H1 (cell line): ENCODE measurements at regions not wholly inside any gene's neighbourhood (a gene's known extent, or its start where the extent isn't known, plus 50 kb on each side); places are given as distances from the start of the nearest gene placed in this dataset.

Source experiments
- CTCF ChIA-PET: fragments of 300-600 bp; sonication (Branson Sonifier 250); formaldehyde crosslinking; loops from one replicate; lab custom pipeline; 2021; ENCODE audit not compliant: partially characterized antibody; lab: Charles Lee
- POLR2A ChIA-PET: fragments of 300-600 bp; sonication (Branson Sonifier 250); formaldehyde crosslinking; loops from one replicate; lab custom pipeline; 2021; ENCODE audit warnings: inconsistent platforms; ENCODE audit not compliant: partially characterized antibody; lab: Charles Lee
- DNase-seq, 2 experiments: peaks; one replicate each; pipeline versions ENCODE4 v3.0.0 to v3.0.0-alpha.2; 2010 to 2022; ENCODE audit warnings: low spot score in 2 of 2, low read depth in 1 of 2, mixed read lengths in 1 of 2
- FAIRE-seq: peaks from 2 replicates; lab custom pipeline; 2011; peaks lifted over from hg19 to GRCh38; lab: Jason Lieb, UNC
- H2AFZ ChIP-seq: 2 replicates; pipeline ENCODE4 v1.8.1; 2012; ENCODE audit warnings: low read length, inconsistent platforms
- H2AK5ac ChIP-seq: 2 replicates; pipeline ENCODE4 v1.6.1; 2013; ENCODE audit warnings: low read depth, low read length
- H2BK120ac ChIP-seq: replicated peaks from 2 replicates; pipeline ENCODE3; 2013; ENCODE audit warnings: low read depth, low read length, inconsistent platforms
- H2BK12ac ChIP-seq: 2 replicates; pipeline ENCODE4 v1.6.1; 2013; ENCODE audit warnings: low read depth, low read length
- H2BK15ac ChIP-seq: 2 replicates; pipeline ENCODE4 v1.6.1; 2013; ENCODE audit warnings: low read length
- H2BK20ac ChIP-seq: 2 replicates; pipeline ENCODE4 v1.6.1; 2013; ENCODE audit warnings: low read length
- H2BK5ac ChIP-seq: 2 replicates; pipeline ENCODE4 v1.6.1; 2013; ENCODE audit warnings: low read depth, low read length
- H3K14ac ChIP-seq: 2 replicates; pipeline ENCODE4 v1.6.1; 2013; ENCODE audit warnings: inconsistent platforms; ENCODE audit not compliant: insufficient read length
- H3K18ac ChIP-seq: 2 replicates; pipeline ENCODE4 v1.6.1; 2013; ENCODE audit warnings: low read length; ENCODE audit errors: extremely low read depth
- H3K23ac ChIP-seq: 2 replicates; pipeline ENCODE4 v1.6.1; 2013; ENCODE audit warnings: inconsistent platforms; ENCODE audit not compliant: insufficient read length
- H3K23me2 ChIP-seq: 2 replicates; pipeline ENCODE4 v1.6.1; 2013; ENCODE audit warnings: low read depth, low read length
- H3K27ac ChIP-seq: 2 replicates; pipeline ENCODE4 v1.6.1; 2011; ENCODE audit warnings: low read depth, low read length, inconsistent platforms
- H3K27me3 ChIP-seq, 4 experiments: replicated peaks in 1 of 4; 1 replicate in 1 of 4; 2 replicates in 3 of 4; pipeline versions ENCODE4 v1.6.1 to v1.8.1; 2011 to 2013; ENCODE audit warnings: low read length in 3 of 4, mild to moderate bottlenecking in 3 of 4, inconsistent platforms in 2 of 4, mixed read lengths in 2 of 4, moderate library complexity in 1 of 4; ENCODE audit not compliant: control insufficient read depth in 3 of 4, insufficient read depth in 3 of 4; ENCODE audit errors: extremely low read depth in 1 of 4
- H3K36me3 ChIP-seq, 4 experiments: 2 replicates each; pipeline versions ENCODE4 v1.6.1 to v1.8.1; 2011 to 2013; ENCODE audit warnings: mild to moderate bottlenecking in 4 of 4, low read length in 3 of 4, moderate library complexity in 2 of 4, control low read depth in 1 of 4, inconsistent platforms in 1 of 4; ENCODE audit not compliant: insufficient read depth in 4 of 4, control insufficient read depth in 2 of 4
- H3K4ac ChIP-seq: replicated peaks from 2 replicates; pipeline ENCODE3; 2013; ENCODE audit warnings: low read length, low read depth, mixed read lengths, inconsistent platforms; ENCODE audit not compliant: insufficient read length
- H3K4me1 ChIP-seq, 4 experiments: replicated peaks in 1 of 4; 1 replicate in 1 of 4; 2 replicates in 3 of 4; pipeline versions ENCODE4 v1.6.1 to v1.8.1; 2011 to 2013; ENCODE audit warnings: low read length in 3 of 4, inconsistent platforms in 2 of 4, mixed read lengths in 1 of 4; ENCODE audit not compliant: insufficient read depth in 4 of 4, control insufficient read depth in 3 of 4
- H3K4me2 ChIP-seq, 2 experiments: 2 replicates each; pipeline versions ENCODE4 v1.6.1 to v1.8.1; 2011 to 2013; ENCODE audit warnings: low read depth in 2 of 2, low read length in 2 of 2, control low read depth in 1 of 2, inconsistent platforms in 1 of 2, mild to moderate bottlenecking in 1 of 2; ENCODE audit not compliant: insufficient read depth in 1 of 2
- H3K4me3 ChIP-seq, 4 experiments: fragments of 200-600, 300-600 bp in 1 of 4; sonication (generic), shearing (Covaris generic), sonication (Bioruptor Twin) in 1 of 4; 2 replicates each; pipeline versions ENCODE4 v1.5.1 to v1.8.1; 2011 to 2016; ENCODE audit warnings: low read length in 4 of 4, low read depth in 3 of 4, control low read depth in 2 of 4, inconsistent platforms in 2 of 4, mild to moderate bottlenecking in 2 of 4, mixed read lengths in 1 of 4, moderate library complexity in 1 of 4; ENCODE audit not compliant: insufficient read depth in 2 of 4; ENCODE audit errors: extremely low read depth in 1 of 4
- H3K56ac ChIP-seq: replicated peaks from 2 replicates; pipeline ENCODE3; 2013; ENCODE audit warnings: low read depth, mild to moderate bottlenecking, mixed read lengths, low read length, inconsistent platforms; ENCODE audit not compliant: insufficient read length
- H3K79me1 ChIP-seq: 2 replicates; pipeline ENCODE4 v1.6.1; 2013; ENCODE audit warnings: low read depth, low read length, control low read depth
- H3K79me2 ChIP-seq, 2 experiments: 2 replicates each; pipeline versions ENCODE4 v1.6.1 to v1.8.1; 2012 to 2013; ENCODE audit warnings: low read length in 2 of 2, mild to moderate bottlenecking in 2 of 2, inconsistent platforms in 1 of 2; ENCODE audit not compliant: insufficient read depth in 2 of 2, control insufficient read depth in 1 of 2
- H3K9ac ChIP-seq, 4 experiments: replicated peaks in 1 of 4; 1 replicate in 1 of 4; 2 replicates in 3 of 4; pipeline versions ENCODE4 v1.6.1 to v1.8.1; 2011 to 2013; ENCODE audit warnings: low read depth in 3 of 4, low read length in 3 of 4, control low read depth in 2 of 4, mild to moderate bottlenecking in 2 of 4, moderate library complexity in 2 of 4, inconsistent platforms in 1 of 4; ENCODE audit errors: extremely low read depth in 1 of 4
- H3K9me3 ChIP-seq, 2 experiments: 2 replicates each; pipeline versions ENCODE4 v1.6.1 to v1.8.1; 2012 to 2013; ENCODE audit warnings: mild to moderate bottlenecking in 2 of 2, moderate library complexity in 2 of 2, control low read depth in 1 of 2, inconsistent platforms in 1 of 2, low read depth in 1 of 2, low read length in 1 of 2, mixed read lengths in 1 of 2; ENCODE audit not compliant: insufficient read depth in 2 of 2
- H4K20me1 ChIP-seq, 2 experiments: replicated peaks in 1 of 2; 2 replicates each; pipeline versions ENCODE3 to v1.8.1; 2011 to 2013; ENCODE audit warnings: inconsistent platforms in 2 of 2, low read length in 2 of 2, mild to moderate bottlenecking in 1 of 2; ENCODE audit not compliant: insufficient read depth in 2 of 2, control insufficient read depth in 1 of 2
- H4K5ac ChIP-seq: 2 replicates; pipeline ENCODE4 v1.6.1; 2013; ENCODE audit warnings: low read length, low read depth, mixed read lengths, inconsistent platforms; ENCODE audit not compliant: insufficient read length
- H4K8ac ChIP-seq: 2 replicates; pipeline ENCODE4 v1.8.0; 2013; ENCODE audit warnings: mild to moderate bottlenecking, moderate library complexity, low read length, inconsistent platforms; ENCODE audit not compliant: insufficient read depth; ENCODE audit errors: extremely low read depth
- H4K91ac ChIP-seq: replicated peaks from 2 replicates; pipeline ENCODE3; 2013; ENCODE audit warnings: low read length, mixed read lengths, inconsistent platforms; ENCODE audit not compliant: insufficient read length
- ATF3 ChIP-seq: IDR thresholded peaks from 2 replicates; pipeline ENCODE4 v1.6.1; 2011; ENCODE audit warnings: low read depth, mild to moderate bottlenecking, low read length; ENCODE audit not compliant: insufficient read depth
- RAD21 ChIP-seq, 2 experiments: IDR thresholded peaks in 1 of 2; conservative IDR thresholded peaks in 1 of 2; 2 replicates each; pipeline ENCODE4 v1.6.1; 2011; ENCODE audit warnings: low read depth in 2 of 2, low read length in 2 of 2, improper control_type of control experiment in 1 of 2, inconsistent platforms in 1 of 2, mild to moderate bottlenecking in 1 of 2, moderate library complexity in 1 of 2
- WGBS, 2 experiments: shearing (Covaris generic) in 1 of 2; methylation state at CpG; one replicate each; pipeline versions ENCODE4 v1.1.6 to v1.1.7; 2013 to 2015; ENCODE audit warnings: low lambda C conversion rate in 2 of 2, mixed read lengths in 2 of 2, inconsistent platforms in 1 of 2, low coverage in 1 of 2, missing lambda C conversion rate in 1 of 2; ENCODE audit not compliant: insufficient replicate concordance in 2 of 2, insufficient coverage in 1 of 2, insufficient read length in 1 of 2; ENCODE audit errors: extremely low coverage in 1 of 2, missing lambda C conversion rate in 1 of 2; 5-methylcytosine and 5-hydroxymethylcytosine counted together

GRCh38 chr10:30186371-30186875 lies 127.0 kb upstream of the JCAD start:
- no peak overlapping the region for H4K5ac ChIP-seq
- H3K9ac ChIP-seq = no peak overlapping the region
- POLR2A ChIA-PET = interaction anchor here (0.7 kb wide), 1 partner anchor 13 kb away, joined by 3 read pairs; no protein-coding TSS in a partner anchor
- peak; percentile 5 to 28; a peak in 1 of 4 replicates for TF ChIP-seq RAD21 (IDR thresholded peaks at IDR 0.05 in 1 of 2, conservative IDR thresholded peaks at IDR 0.05 in 1 of 2; ENCODE audit: low read depth in 2 of 2, low read length in 2 of 2)
- no peak for TF ChIP-seq ATF3
- TF ChIP-seq, all 59 proteins: peak for 1
- no peak overlapping the region for H3K4me3 ChIP-seq
- no peak overlapping the region for H2BK120ac ChIP-seq
- no peak overlapping the region for H3K23ac ChIP-seq
- H3K23me2 ChIP-seq = no peaks in the 10 kb centered on the region
- H3K4me1 ChIP-seq = no peaks in the 10 kb centered on the region
- peak overlapping the region; percentile 83; the same call in 1 of the 2 replicates for H2AFZ ChIP-seq
- 86% methylated on average over 10 of the region's 10 CpGs; no CpG with 5 or more reads in 1 of the 2 experiments for WGBS, 2 experiments
- H3K56ac ChIP-seq = no peak overlapping the region
- no peak overlapping the region for H4K91ac ChIP-seq
- no peak overlapping the region for H3K4ac ChIP-seq
- H4K20me1 ChIP-seq = no peaks in the 10 kb centered on the region
- no peak overlapping the region for H3K27ac ChIP-seq
- H3K36me3 ChIP-seq = no peaks in the 10 kb centered on the region
- no peak overlapping the region for H2BK5ac ChIP-seq
- no peak overlapping the region for H2BK12ac ChIP-seq
- no peak overlapping the region for H3K14ac ChIP-seq
- no peak overlapping the region; the same call in 1 of the 2 replicates for H4K8ac ChIP-seq
- no peak overlapping the region for H2AK5ac ChIP-seq
- no peaks in the 10 kb centered on the region for H3K27me3 ChIP-seq
- H3K79me1 ChIP-seq = no peaks in the 10 kb centered on the region
- no peak overlapping the region for H3K4me2 ChIP-seq
- DNase-seq (no peak), FAIRE-seq (peak; percentile 48)
- H2BK15ac ChIP-seq = no peak overlapping the region
- CTCF ChIA-PET = interaction anchor here (1.0 to 2.4 kb wide), 5 partner anchors 22 to 209 kb away, joined by 3 to 8 read pairs (median 4); no protein-coding TSS in a partner anchor
- no peak overlapping the region for H3K18ac ChIP-seq
- no peak overlapping the region for H2BK20ac ChIP-seq
- H3K79me2 ChIP-seq = no peaks in the 10 kb centered on the region
- no peaks in the 10 kb centered on the region for H3K9me3 ChIP-seq
